ENCODE measurements at regions not wholly inside any gene's neighbourhood (a gene's known extent, or its start where the extent isn't known, plus 50 kb on each side); places are given as distances from the start of the nearest gene placed in this dataset.

DNA sequence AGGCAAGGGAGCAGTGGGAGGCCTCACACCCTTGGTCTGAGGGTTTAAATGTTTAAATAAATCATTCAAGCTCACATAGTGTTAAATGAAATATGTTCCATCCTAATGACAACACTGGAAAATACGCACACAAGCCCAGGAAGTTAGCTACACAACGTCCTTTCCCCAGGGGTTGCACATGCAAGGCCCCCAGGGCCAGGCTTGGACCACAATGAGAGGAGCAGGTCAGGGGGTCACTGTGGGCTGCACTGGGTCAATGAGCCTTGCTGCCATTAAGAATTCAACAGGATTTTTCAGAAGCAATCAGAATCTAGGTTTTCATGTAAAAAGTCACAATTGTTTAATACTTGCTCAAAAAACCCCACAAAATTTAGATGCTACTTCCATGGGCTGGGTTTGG lies 64.9 kb upstream of the ADCY1 start:
- TF ChIP-seq CTCF (IDR thresholded peaks at IDR 0.05): no peak
- TF ChIP-seq EZH2phosphoT487 (IDR thresholded peaks at IDR 0.05): no peak
- TF ChIP-seq EZH2 (IDR thresholded peaks at IDR 0.05): no peak

Measured in neural progenitor cell (in vitro differentiated cells).